Peyer's patch (tissue), 4 donors: ENCODE measurements at regions not wholly inside any gene's neighbourhood (a gene's known extent, or its start where the extent isn't known, plus 50 kb on each side); places are given as distances from the start of the nearest gene placed in this dataset.
"Not testable (repeated sequence)": the region's sequence is repeated elsewhere in the genome, so short reads cannot be mapped to it uniquely, and the experiment has no call there.

Experiments
- DNase-seq, 3 donors: peaks; one replicate each; pipeline ENCODE4 v3.0.0-alpha.2; 2017 to 2019
- H3K27ac ChIP-seq, 4 donors: fragments of 200-600 bp; sonication (generic); one replicate each; pipeline ENCODE4 v1.5.1; 2016 to 2019
- H3K27me3 ChIP-seq, 2 donors: fragments of 200-600 bp; sonication (generic); one replicate each; pipeline ENCODE4 v1.5.1; 2019
- H3K36me3 ChIP-seq, 3 donors: fragments of 200-600 bp; sonication (generic); one replicate each; pipeline ENCODE4 v1.5.1; 2016 to 2019
- H3K4me1 ChIP-seq, 4 donors: fragments of 200-600 bp; sonication (generic); one replicate each; pipeline ENCODE4 v1.5.1; 2016 to 2019
- H3K4me3 ChIP-seq, 4 donors: fragments of 200-600 bp; sonication (generic); 1 replicate in 3 of 4; 2 replicates in 1 of 4; pipeline ENCODE4 v1.5.1; 2016 to 2019; ENCODE audit warnings: mild to moderate bottlenecking in 1 of 4
- H3K9me3 ChIP-seq, 4 donors: fragments of 200-600 bp; sonication (generic); one replicate each; pipeline ENCODE4 v1.5.1; 2016 to 2019; ENCODE audit warnings: mild to moderate bottlenecking in 1 of 4
- POLR2A ChIP-seq, 2 donors: fragments of 450-650 bp; IDR thresholded peaks; one replicate each; pipeline ENCODE4 v1.5.1; 2017; ENCODE audit warnings: antibody characterized with exemption in 2 of 2, mild to moderate bottlenecking in 2 of 2, moderate library complexity in 2 of 2
- TF ChIP-seq, protein P1 (sequence below), 6 experiments: fragments of 450-650 bp in 4 of 6; fragments of 200-600 bp in 2 of 6; sonication (generic) in 1 of 6; IDR thresholded peaks; one replicate each; pipeline ENCODE4 v1.5.1; 2017 to 2019; ENCODE audit warnings: antibody characterized with exemption in 6 of 6, mild to moderate bottlenecking in 3 of 6, moderate library complexity in 1 of 6

DNA sequence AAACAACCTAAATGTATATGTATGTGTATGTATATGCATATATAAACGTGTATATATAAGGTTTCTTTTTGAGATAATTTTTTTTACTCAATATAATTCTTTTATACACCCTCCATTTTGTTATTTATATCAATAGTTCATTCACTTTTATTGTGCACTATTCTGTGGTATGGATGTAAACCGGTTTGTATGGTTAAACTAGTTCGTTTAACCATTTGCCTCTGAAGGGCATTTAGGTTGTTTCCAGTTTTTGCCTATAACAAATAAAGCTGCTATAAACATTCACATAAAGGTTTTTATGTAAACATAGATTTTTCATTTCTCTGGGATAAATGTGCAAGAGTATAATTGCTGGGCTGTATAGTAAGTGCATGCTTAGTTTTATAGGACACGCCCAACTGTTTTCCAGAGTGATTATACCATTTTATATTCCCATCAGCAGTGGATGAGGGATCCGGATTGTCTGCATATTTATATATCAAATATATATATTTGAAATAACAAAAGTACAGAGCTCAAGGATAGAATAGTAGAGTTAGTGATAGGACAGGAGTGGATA is 380.3 kb downstream of the TSHZ3 start:
- H3K36me3 ChIP-seq, result no peaks in the 10 kb centered on the region
- H3K4me3 ChIP-seq, result no peak overlapping the region
- H3K27me3 ChIP-seq, result no peaks in the 10 kb centered on the region
- no peaks in the 10 kb centered on the region for H3K4me1 ChIP-seq
- TF ChIP-seq, protein P1, sequence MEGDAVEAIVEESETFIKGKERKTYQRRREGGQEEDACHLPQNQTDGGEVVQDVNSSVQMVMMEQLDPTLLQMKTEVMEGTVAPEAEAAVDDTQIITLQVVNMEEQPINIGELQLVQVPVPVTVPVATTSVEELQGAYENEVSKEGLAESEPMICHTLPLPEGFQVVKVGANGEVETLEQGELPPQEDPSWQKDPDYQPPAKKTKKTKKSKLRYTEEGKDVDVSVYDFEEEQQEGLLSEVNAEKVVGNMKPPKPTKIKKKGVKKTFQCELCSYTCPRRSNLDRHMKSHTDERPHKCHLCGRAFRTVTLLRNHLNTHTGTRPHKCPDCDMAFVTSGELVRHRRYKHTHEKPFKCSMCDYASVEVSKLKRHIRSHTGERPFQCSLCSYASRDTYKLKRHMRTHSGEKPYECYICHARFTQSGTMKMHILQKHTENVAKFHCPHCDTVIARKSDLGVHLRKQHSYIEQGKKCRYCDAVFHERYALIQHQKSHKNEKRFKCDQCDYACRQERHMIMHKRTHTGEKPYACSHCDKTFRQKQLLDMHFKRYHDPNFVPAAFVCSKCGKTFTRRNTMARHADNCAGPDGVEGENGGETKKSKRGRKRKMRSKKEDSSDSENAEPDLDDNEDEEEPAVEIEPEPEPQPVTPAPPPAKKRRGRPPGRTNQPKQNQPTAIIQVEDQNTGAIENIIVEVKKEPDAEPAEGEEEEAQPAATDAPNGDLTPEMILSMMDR (IDR thresholded peaks at IDR 0.05), result no peak
- TF ChIP-seq POLR2A (IDR thresholded peaks at IDR 0.05), result no peak
- H3K9me3 ChIP-seq, result no peaks in the 10 kb centered on the region
- no peak overlapping the region for H3K27ac ChIP-seq
- no peak for DNase-seq

DNA sequence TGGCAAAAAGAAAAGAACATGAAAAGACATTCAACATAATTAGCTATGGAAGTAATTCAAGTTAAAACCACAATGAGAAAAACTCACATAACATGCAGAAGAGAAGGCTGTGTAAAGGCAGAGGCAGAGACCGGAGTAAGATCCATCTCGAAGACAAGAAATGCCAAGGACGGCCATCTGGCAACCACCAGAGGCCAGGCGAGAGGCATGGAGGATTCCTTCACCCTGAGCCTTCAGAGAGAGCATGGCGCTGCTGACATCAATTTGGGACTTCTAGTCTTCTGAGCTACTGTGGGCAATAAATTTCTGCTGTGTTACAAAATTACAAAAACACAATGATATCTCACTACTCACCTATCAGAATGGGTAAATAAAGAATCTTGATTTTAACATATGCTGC is 381.0 kb downstream of the TSHZ3 start:
- H3K9me3 ChIP-seq, result no peaks in the 10 kb centered on the region
- DNase-seq, result no peak
- no peaks in the 10 kb centered on the region for H3K27me3 ChIP-seq
- H3K4me1 ChIP-seq, result no peaks in the 10 kb centered on the region
- H3K27ac ChIP-seq, result no peak overlapping the region
- TF ChIP-seq, protein P1 (IDR thresholded peaks at IDR 0.05), result no peak
- no peak for TF ChIP-seq POLR2A (IDR thresholded peaks at IDR 0.05)
- H3K36me3 ChIP-seq, result no peaks in the 10 kb centered on the region
- H3K4me3 ChIP-seq, result no peak overlapping the region

- Histone ChIP-seq H3K4me3 (no peak overlapping the region), H3K4me1 (no peaks in the 10 kb centered on the region)
Observed at GRCh38 chr19:30966486-30966885, 382.8 kb downstream of the TSHZ3 start.

GRCh38 chr19:30959011-30959410 is 390.2 kb downstream of the TSHZ3 start:
- Histone ChIP-seq H3K9me3 (no peaks in the 10 kb centered on the region), H3K36me3 (no peaks in the 10 kb centered on the region), H3K27ac (no peak overlapping the region), H3K27me3 (no peaks in the 10 kb centered on the region), H3K4me3 (no peak overlapping the region), H3K4me1 (no peaks in the 10 kb centered on the region)
- TF ChIP-seq, protein P1 (IDR thresholded peaks at IDR 0.05), result no peak
- no peak for TF ChIP-seq POLR2A (IDR thresholded peaks at IDR 0.05)
- no peak for DNase-seq

More at GRCh38 chr19:30966486-30966885, 382.8 kb downstream of the TSHZ3 start:
- no peak for DNase-seq
- H3K9me3 ChIP-seq, result no peaks in the 10 kb centered on the region
- H3K27me3 ChIP-seq, result no peaks in the 10 kb centered on the region
- no peak overlapping the region for H3K27ac ChIP-seq
- H3K36me3 ChIP-seq, result no peaks in the 10 kb centered on the region
- no peak for TF ChIP-seq POLR2A (IDR thresholded peaks at IDR 0.05)
- TF ChIP-seq, protein P1 (IDR thresholded peaks at IDR 0.05), result no peak

DNA sequence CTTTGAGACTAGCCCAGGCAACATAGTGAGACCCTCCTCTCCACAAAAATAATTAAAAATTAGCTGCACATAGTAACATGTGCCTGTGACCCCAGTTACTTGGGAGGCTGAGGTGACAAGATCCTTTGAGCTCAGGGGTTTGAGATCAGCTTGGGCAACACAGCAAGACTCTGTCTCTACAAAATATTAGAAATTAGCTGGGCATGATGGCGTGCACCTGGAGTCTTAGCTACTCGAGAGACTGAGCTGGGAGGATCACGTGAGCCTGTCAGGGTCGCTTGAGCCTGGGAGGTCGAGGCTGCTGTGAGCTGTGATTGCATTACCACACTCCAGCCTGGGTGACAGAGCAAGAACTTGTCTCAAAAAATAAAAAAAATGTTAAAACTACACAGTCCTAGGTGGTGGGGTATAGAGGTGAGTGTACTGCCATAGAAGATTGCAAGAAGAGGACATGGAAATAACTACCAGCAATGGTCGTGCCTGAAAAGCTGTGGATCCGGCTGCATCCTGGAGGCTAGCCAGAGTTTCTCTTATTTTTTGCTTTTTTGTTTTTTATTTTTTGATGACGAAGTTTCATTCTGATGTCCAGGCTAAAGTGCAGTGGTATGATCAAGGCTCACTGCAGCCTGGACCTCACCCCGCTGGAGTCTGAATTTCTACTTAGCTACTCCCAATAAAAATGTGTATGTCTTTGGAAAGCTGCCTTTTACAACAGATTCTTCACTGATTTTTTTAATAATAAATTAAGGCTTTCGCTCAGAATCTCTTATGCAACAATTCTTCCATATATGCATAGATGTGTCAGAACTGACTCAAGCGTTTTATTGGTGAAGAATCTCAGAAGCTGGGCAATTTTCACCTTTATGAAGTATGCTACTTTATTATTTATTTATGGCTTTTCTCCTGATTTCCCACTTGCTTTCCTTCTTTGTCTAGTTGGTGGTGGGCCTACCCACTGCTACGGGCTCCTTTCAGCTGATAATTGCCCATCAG is 393.8 kb downstream of the TSHZ3 start:
- H3K4me1 ChIP-seq, result no peaks in the 10 kb centered on the region
- H3K27ac ChIP-seq, result no peak overlapping the region
- H3K4me3 ChIP-seq, result no peak overlapping the region
- H3K27me3 ChIP-seq, result no peaks in the 10 kb centered on the region
- H3K36me3 ChIP-seq, result no peaks in the 10 kb centered on the region
- no peak for DNase-seq
- TF ChIP-seq, protein P1 (IDR thresholded peaks at IDR 0.05), result no peak
- no peak for TF ChIP-seq POLR2A (IDR thresholded peaks at IDR 0.05)
- no peaks in the 10 kb centered on the region for H3K9me3 ChIP-seq

DNA sequence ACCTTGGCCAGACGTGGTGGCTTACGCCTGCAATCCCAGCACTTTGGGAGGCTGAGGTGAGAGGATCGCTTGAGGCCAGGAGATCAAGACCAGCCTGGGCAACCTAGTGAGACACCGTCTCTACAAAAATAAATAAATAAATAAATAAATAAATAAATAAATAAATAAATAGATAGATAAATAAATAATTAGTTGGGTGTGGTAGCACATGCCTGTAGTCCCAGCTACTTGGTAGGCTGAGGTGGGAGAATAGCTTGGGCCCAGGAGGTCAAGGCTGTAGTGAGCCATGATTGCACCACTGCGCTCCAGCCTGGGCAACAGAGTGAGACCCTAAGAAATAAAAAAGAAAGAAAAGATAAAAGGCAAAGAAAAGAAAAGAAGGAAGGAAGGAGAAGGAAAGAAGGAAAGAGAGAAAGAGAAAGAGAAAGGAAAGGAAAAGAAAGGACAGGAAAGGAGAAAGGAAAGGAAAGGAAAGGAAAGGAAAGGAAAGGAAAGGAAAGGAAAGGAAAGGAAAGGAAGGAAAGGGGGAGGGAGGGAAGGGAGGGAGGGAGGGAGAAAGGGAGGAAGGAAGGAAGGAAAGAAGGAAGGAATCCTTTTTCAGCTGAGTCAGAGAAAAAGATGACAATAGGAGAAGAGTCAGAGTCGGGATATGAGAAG is 404.8 kb downstream of the TSHZ3 start:
- not testable (repeated sequence) for H3K4me1 ChIP-seq, DNase-seq, H3K36me3 ChIP-seq, H3K9me3 ChIP-seq, H3K27ac ChIP-seq, H3K27me3 ChIP-seq, H3K4me3 ChIP-seq
